NCI-H2107 (cell line): ENCODE measurements at regions not wholly inside any gene's neighbourhood (a gene's known extent, or its start where the extent isn't known, plus 50 kb on each side); places are given as distances from the start of the nearest gene placed in this dataset.
"Not testable (repeated sequence)": the region's sequence is repeated elsewhere in the genome, so short reads cannot be mapped to it uniquely, and the experiment has no call there.

ENCODE experiments used
- DNase-seq: peaks from one replicate; lab custom pipeline; 2025; lab: John Stamatoyannopoulos, UW

- DNase-seq, result no peak
These were observed 112.7 kb downstream of the RFPL4B start for GRCh38 chr6:112459758-112460304.

- no peak for DNase-seq
These were observed 118.0 kb downstream of the RFPL4B start for GRCh38 chr6:112464901-112465665.

GRCh38 chr6:112466373-112467151 is 119.4 kb downstream of the RFPL4B start:
- DNase-seq, result no peak

- no peak for DNase-seq
These were observed 121.2 kb downstream of the RFPL4B start for GRCh38 chr6:112468359-112468758.

GRCh38 chr6:112469306-112469705 is 122.2 kb downstream of the RFPL4B start:
- no peak for DNase-seq

GRCh38 chr6:112470376-112470775 is 123.2 kb downstream of the RFPL4B start:
- DNase-seq, result no peak

- DNase-seq, result no peak
These were observed 123.8 kb downstream of the RFPL4B start for GRCh38 chr6:112470950-112471349.

- no peak for DNase-seq
These were observed 128.0 kb downstream of the RFPL4B start for GRCh38 chr6:112475083-112475482.

GRCh38 chr6:112477125-112477524 is 130.0 kb downstream of the RFPL4B start:
- no peak for DNase-seq

GRCh38 chr6:112478036-112478435 is 130.9 kb downstream of the RFPL4B start:
- DNase-seq, result no peak

GRCh38 chr6:112479975-112480374 is 132.8 kb downstream of the RFPL4B start:
- not testable (repeated sequence) for DNase-seq

- no peak for DNase-seq
These were observed 133.4 kb downstream of the RFPL4B start for GRCh38 chr6:112480553-112480952.

- DNase-seq, result no peak
These were observed 134.1 kb downstream of the RFPL4B start for GRCh38 chr6:112481211-112481610.

GRCh38 chr6:112482373-112482772 is 135.2 kb downstream of the RFPL4B start:
- DNase-seq, result no peak

- DNase-seq, result no peak
These were observed 138.1 kb downstream of the RFPL4B start for GRCh38 chr6:112485120-112485826.

- no peak for DNase-seq
These were observed 138.7 kb downstream of the RFPL4B start for GRCh38 chr6:112485827-112486212.

- DNase-seq, result no peak
These were observed 139.3 kb downstream of the RFPL4B start for GRCh38 chr6:112486454-112486853.

GRCh38 chr6:112488238-112488637 is 141.1 kb downstream of the RFPL4B start:
- DNase-seq, result no peak

GRCh38 chr6:112501705-112502104 is 154.6 kb downstream of the RFPL4B start:
- DNase-seq, result no peak

- DNase-seq, result no peak
These were observed 155.4 kb downstream of the RFPL4B start for GRCh38 chr6:112502351-112503090.

GRCh38 chr6:112503091-112503596 is 156.0 kb downstream of the RFPL4B start:
- no peak for DNase-seq

GRCh38 chr6:112504621-112505020 is 157.5 kb downstream of the RFPL4B start:
- DNase-seq, result no peak
